ENCODE measurements at regions not wholly inside any gene's neighbourhood (a gene's known extent, or its start where the extent isn't known, plus 50 kb on each side); places are given as distances from the start of the nearest gene placed in this dataset.
"Not testable (repeated sequence)": the region's sequence is repeated elsewhere in the genome, so short reads cannot be mapped to it uniquely, and the experiment has no call there.

GRCh38 chr11:37449146-37449545 lies 851.1 kb upstream of the RAG2 start:
- no peak overlapping the region for H3K27ac ChIP-seq (ENCODE audit: low read length)
- H2AFZ ChIP-seq (ENCODE audit: low read depth, low read length) = no peak overlapping the region
- no peak overlapping the region for H3K4me2 ChIP-seq (ENCODE audit: low read length)
- no peaks in the 10 kb centered on the region for H3K79me2 ChIP-seq (replicated peaks; ENCODE audit: insufficient read depth, low read length)
- H3F3A ChIP-seq (ENCODE audit: insufficient read depth, low read length, poor library complexity, severe bottlenecking) = no peaks in the 10 kb centered on the region
- H3K9ac ChIP-seq (ENCODE audit: low read length) = no peak overlapping the region
- TF ChIP-seq SMC3 (conservative IDR thresholded peaks at IDR 0.05; ENCODE audit: poor library complexity) (peak; percentile 80), RAD21 (conservative IDR thresholded peaks at IDR 0.05) (peak; percentile 83), MXI1 (conservative IDR thresholded peaks at IDR 0.05; ENCODE audit: poor library complexity, severe bottlenecking) (no peak), EP300 (conservative IDR thresholded peaks at IDR 0.05; ENCODE audit: poor library complexity, severe bottlenecking) (no peak), POLR2AphosphoS5 (IDR thresholded peaks at IDR 0.05) (no peak), CTCF (IDR thresholded peaks at IDR 0.05; ENCODE audit: poor library complexity, severe bottlenecking) (peak; percentile 76)
- H3K9me2 ChIP-seq (ENCODE audit: insufficient read depth, low read length) = no peaks in the 10 kb centered on the region
- no peaks in the 10 kb centered on the region for H3K27me3 ChIP-seq (ENCODE audit: insufficient read depth, low read depth, low read length)
- no peaks in the 10 kb centered on the region for H4K20me1 ChIP-seq (ENCODE audit: insufficient read depth)
- H3K4me3 ChIP-seq (ENCODE audit: low read length) = no peak overlapping the region
- no peaks in the 10 kb centered on the region for H3K9me3 ChIP-seq (ENCODE audit: low read length)
- no peaks in the 10 kb centered on the region for H3K36me3 ChIP-seq (ENCODE audit: insufficient read depth, low read length)

- no peak overlapping the region for H3K4me3 ChIP-seq (ENCODE audit: low read length)
- H3K4me2 ChIP-seq (ENCODE audit: low read length) = no peak overlapping the region
- no peaks in the 10 kb centered on the region for H3K79me2 ChIP-seq (replicated peaks; ENCODE audit: insufficient read depth, low read length)
- no peaks in the 10 kb centered on the region for H3K9me2 ChIP-seq (ENCODE audit: insufficient read depth, low read length)
- H3F3A ChIP-seq (ENCODE audit: insufficient read depth, low read length, poor library complexity, severe bottlenecking) = no peaks in the 10 kb centered on the region
- H4K20me1 ChIP-seq (ENCODE audit: insufficient read depth) = no peaks in the 10 kb centered on the region
- H3K9ac ChIP-seq (ENCODE audit: low read length) = no peak overlapping the region
- H2AFZ ChIP-seq (ENCODE audit: low read depth, low read length) = no peak overlapping the region
- H3K9me3 ChIP-seq (ENCODE audit: low read length) = no peaks in the 10 kb centered on the region
- H3K27ac ChIP-seq (ENCODE audit: low read length) = no peak overlapping the region
- no peaks in the 10 kb centered on the region for H3K36me3 ChIP-seq (ENCODE audit: insufficient read depth, low read length)
- no peaks in the 10 kb centered on the region for H3K27me3 ChIP-seq (ENCODE audit: insufficient read depth, low read depth, low read length)
- TF ChIP-seq REST (IDR thresholded peaks at IDR 0.05; ENCODE audit: borderline replicate concordance) (no peak), MXI1 (conservative IDR thresholded peaks at IDR 0.05; ENCODE audit: poor library complexity, severe bottlenecking) (no peak), RAD21 (conservative IDR thresholded peaks at IDR 0.05) (no peak), CTCF (IDR thresholded peaks at IDR 0.05; ENCODE audit: poor library complexity, severe bottlenecking) (no peak), EP300 (conservative IDR thresholded peaks at IDR 0.05; ENCODE audit: poor library complexity, severe bottlenecking) (no peak), TAF1 (IDR thresholded peaks at IDR 0.05; ENCODE audit: low read depth) (no peak), EZH2 (IDR thresholded peaks at IDR 0.05; ENCODE audit: borderline replicate concordance, insufficient read depth, low read length, poor library complexity, severe bottlenecking) (no peak), POLR2AphosphoS5 (IDR thresholded peaks at IDR 0.05) (no peak), SMC3 (conservative IDR thresholded peaks at IDR 0.05; ENCODE audit: poor library complexity) (no peak)
Measured at GRCh38 chr11:37442576-37442975, 844.5 kb upstream of the RAG2 start.

GRCh38 chr11:37431633-37432230 lies 833.7 kb upstream of the RAG2 start:
- H3K27me3 ChIP-seq (ENCODE audit: insufficient read depth, low read depth, low read length); H3F3A ChIP-seq (ENCODE audit: insufficient read depth, low read length, poor library complexity, severe bottlenecking); H4K20me1 ChIP-seq (ENCODE audit: insufficient read depth); H3K36me3 ChIP-seq (ENCODE audit: insufficient read depth, low read length); H2AFZ ChIP-seq (ENCODE audit: low read depth, low read length); H3K9me2 ChIP-seq (ENCODE audit: insufficient read depth, low read length); H3K9ac ChIP-seq (ENCODE audit: low read length); H3K27ac ChIP-seq (ENCODE audit: low read length); H3K4me3 ChIP-seq (ENCODE audit: low read length); H3K9me3 ChIP-seq (ENCODE audit: low read length); H3K4me2 ChIP-seq (ENCODE audit: low read length); H3K79me2 ChIP-seq (replicated peaks; ENCODE audit: insufficient read depth, low read length): not testable (repeated sequence)

- not testable (repeated sequence) for H3F3A ChIP-seq (ENCODE audit: insufficient read depth, low read length, poor library complexity, severe bottlenecking); H3K27ac ChIP-seq (ENCODE audit: low read length); H3K9me2 ChIP-seq (ENCODE audit: insufficient read depth, low read length); H3K27me3 ChIP-seq (ENCODE audit: insufficient read depth, low read depth, low read length); H4K20me1 ChIP-seq (ENCODE audit: insufficient read depth); H3K79me2 ChIP-seq (replicated peaks; ENCODE audit: insufficient read depth, low read length); H3K36me3 ChIP-seq (ENCODE audit: insufficient read depth, low read length); H3K4me2 ChIP-seq (ENCODE audit: low read length); H2AFZ ChIP-seq (ENCODE audit: low read depth, low read length); H3K9me3 ChIP-seq (ENCODE audit: low read length); H3K9ac ChIP-seq (ENCODE audit: low read length); H3K4me3 ChIP-seq (ENCODE audit: low read length)
Measured at GRCh38 chr11:37430966-37431632, 833.1 kb upstream of the RAG2 start.
